HL-60 (cell line): ENCODE measurements at regions not wholly inside any gene's neighbourhood (a gene's known extent, or its start where the extent isn't known, plus 50 kb on each side); places are given as distances from the start of the nearest gene placed in this dataset.

Experiments used
- DNase-seq, 2 experiments: peaks; one replicate each; pipeline ENCODE4 v3.0.0-alpha.2; 2010 to 2020; ENCODE audit warnings: low read depth in 1 of 2, low spot score in 1 of 2
- H3K27ac ChIP-seq: fragments of 250-450 bp; sonication (Bioruptor Pico); replicated peaks from 2 replicates; pipeline ENCODE4 v1.5.1; 2020; ENCODE audit warnings: mild to moderate bottlenecking, moderate library complexity
- H3K27me3 ChIP-seq: fragments of 250-450 bp; sonication (Bioruptor Pico); 2 replicates; pipeline ENCODE4 v1.5.1; 2021; ENCODE audit warnings: mild to moderate bottlenecking, moderate library complexity; ENCODE audit not compliant: insufficient read depth, poor library complexity, severe bottlenecking
- H3K4me3 ChIP-seq: replicated peaks from 2 replicates; pipeline ENCODE4 v1.5.1; 2011; ENCODE audit warnings: mild to moderate bottlenecking, control low read depth, low read length; ENCODE audit not compliant: insufficient read depth
- GABPA ChIP-seq: IDR thresholded peaks from 2 replicates; pipeline ENCODE4 v1.6.1; 2012; ENCODE audit warnings: low read depth
- POLR2AphosphoS5 ChIP-seq: IDR thresholded peaks from 2 replicates; pipeline ENCODE4 v1.6.1; 2012; ENCODE audit warnings: low read depth
- SPI1 ChIP-seq: IDR thresholded peaks from 2 replicates; pipeline ENCODE4 v1.6.1; 2012; ENCODE audit warnings: low read depth, mild to moderate bottlenecking, borderline replicate concordance
- TF ChIP-seq, protein P1 (sequence below): IDR thresholded peaks from 2 replicates; pipeline ENCODE4 v1.6.1; 2012; ENCODE audit warnings: low read depth; ENCODE audit not compliant: insufficient replicate concordance
- TF ChIP-seq, protein P2 (sequence below): IDR thresholded peaks from one replicate; pipeline ENCODE4 v1.5.1; 2011; ENCODE audit warnings: low read length, control low read depth, inconsistent platforms; ENCODE audit not compliant: insufficient read depth

DNA sequence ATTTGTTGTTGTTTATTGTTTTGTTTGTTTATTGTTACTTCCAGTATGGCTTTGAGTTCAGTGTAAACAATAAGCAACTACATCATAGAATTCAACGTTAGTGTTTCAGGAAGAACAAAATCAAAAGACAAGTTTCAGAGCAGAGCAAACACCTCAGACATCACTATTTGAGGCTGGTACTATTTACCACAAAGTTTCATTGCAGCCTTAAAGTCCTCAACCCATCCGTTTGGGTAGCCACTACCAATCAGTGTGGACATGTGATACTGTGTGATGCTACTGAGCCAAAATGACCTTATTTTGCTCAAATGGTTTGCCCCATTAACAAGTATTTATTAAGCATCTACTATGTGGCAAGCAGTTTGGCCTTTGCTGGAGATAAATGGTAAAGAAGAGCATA, 458.5 kb upstream of the PTGER4 start:
- TF ChIP-seq POLR2AphosphoS5 (no peak), GABPA (no peak), SPI1 (no peak)
- TF ChIP-seq, protein P1, sequence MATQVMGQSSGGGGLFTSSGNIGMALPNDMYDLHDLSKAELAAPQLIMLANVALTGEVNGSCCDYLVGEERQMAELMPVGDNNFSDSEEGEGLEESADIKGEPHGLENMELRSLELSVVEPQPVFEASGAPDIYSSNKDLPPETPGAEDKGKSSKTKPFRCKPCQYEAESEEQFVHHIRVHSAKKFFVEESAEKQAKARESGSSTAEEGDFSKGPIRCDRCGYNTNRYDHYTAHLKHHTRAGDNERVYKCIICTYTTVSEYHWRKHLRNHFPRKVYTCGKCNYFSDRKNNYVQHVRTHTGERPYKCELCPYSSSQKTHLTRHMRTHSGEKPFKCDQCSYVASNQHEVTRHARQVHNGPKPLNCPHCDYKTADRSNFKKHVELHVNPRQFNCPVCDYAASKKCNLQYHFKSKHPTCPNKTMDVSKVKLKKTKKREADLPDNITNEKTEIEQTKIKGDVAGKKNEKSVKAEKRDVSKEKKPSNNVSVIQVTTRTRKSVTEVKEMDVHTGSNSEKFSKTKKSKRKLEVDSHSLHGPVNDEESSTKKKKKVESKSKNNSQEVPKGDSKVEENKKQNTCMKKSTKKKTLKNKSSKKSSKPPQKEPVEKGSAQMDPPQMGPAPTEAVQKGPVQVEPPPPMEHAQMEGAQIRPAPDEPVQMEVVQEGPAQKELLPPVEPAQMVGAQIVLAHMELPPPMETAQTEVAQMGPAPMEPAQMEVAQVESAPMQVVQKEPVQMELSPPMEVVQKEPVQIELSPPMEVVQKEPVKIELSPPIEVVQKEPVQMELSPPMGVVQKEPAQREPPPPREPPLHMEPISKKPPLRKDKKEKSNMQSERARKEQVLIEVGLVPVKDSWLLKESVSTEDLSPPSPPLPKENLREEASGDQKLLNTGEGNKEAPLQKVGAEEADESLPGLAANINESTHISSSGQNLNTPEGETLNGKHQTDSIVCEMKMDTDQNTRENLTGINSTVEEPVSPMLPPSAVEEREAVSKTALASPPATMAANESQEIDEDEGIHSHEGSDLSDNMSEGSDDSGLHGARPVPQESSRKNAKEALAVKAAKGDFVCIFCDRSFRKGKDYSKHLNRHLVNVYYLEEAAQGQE = no peak
- TF ChIP-seq, protein P2, sequence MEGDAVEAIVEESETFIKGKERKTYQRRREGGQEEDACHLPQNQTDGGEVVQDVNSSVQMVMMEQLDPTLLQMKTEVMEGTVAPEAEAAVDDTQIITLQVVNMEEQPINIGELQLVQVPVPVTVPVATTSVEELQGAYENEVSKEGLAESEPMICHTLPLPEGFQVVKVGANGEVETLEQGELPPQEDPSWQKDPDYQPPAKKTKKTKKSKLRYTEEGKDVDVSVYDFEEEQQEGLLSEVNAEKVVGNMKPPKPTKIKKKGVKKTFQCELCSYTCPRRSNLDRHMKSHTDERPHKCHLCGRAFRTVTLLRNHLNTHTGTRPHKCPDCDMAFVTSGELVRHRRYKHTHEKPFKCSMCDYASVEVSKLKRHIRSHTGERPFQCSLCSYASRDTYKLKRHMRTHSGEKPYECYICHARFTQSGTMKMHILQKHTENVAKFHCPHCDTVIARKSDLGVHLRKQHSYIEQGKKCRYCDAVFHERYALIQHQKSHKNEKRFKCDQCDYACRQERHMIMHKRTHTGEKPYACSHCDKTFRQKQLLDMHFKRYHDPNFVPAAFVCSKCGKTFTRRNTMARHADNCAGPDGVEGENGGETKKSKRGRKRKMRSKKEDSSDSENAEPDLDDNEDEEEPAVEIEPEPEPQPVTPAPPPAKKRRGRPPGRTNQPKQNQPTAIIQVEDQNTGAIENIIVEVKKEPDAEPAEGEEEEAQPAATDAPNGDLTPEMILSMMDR = no peak
- H3K4me3 ChIP-seq = no peak overlapping the region
- no peak for DNase-seq
- no peak overlapping the region for H3K27ac ChIP-seq
- H3K27me3 ChIP-seq = no peaks in the 10 kb centered on the region

DNA sequence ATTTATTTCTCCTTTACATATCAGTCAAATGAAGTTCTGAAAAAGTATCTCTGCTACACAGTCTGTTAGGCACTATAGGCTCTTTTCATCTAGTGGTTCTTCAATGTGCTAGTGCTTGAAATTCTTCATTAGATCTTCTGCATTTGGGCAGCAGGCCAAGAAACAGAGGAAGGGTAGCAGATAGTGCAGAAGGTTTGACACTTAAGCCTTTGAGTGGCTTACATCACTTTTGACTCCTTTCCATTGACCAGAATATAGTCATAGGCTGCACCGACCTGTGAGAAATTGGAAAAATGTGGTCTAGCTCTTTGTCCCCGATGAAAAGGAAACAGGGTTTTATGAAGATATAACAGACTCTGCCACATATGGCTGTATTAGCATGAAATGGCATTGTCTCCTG, 459.5 kb upstream of the PTGER4 start:
- TF ChIP-seq POLR2AphosphoS5 (no peak), GABPA (no peak), SPI1 (no peak)
- TF ChIP-seq, protein P2 = no peak
- TF ChIP-seq, protein P1 = no peak
- no peak for DNase-seq
- no peaks in the 10 kb centered on the region for H3K27me3 ChIP-seq
- H3K4me3 ChIP-seq = no peak overlapping the region
- no peak overlapping the region for H3K27ac ChIP-seq

DNA sequence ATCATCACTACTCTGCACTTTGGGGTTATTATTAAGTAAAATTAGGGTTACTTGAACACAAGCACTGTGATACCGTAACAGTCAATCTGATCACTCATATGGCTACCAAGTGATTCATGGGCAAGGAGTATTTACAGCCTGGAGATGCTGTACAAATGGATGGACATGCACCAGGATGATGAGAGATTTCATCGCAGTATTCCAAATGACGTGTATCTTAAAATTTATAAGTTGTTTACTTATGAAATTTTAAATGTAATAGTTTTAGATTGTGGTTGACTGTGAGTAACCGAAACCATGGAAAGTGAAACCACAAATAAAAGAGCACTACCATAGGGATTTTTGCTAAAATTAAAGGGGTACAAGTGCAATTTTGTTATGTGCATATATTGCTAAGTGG, 462.2 kb upstream of the PTGER4 start:
- H3K4me3 ChIP-seq = no peak overlapping the region
- H3K27ac ChIP-seq = no peak overlapping the region
- H3K27me3 ChIP-seq = no peaks in the 10 kb centered on the region
- no peak for DNase-seq
- TF ChIP-seq SPI1 = no peak
- TF ChIP-seq, protein P2 = no peak
- TF ChIP-seq POLR2AphosphoS5 = no peak
- no peak for TF ChIP-seq GABPA
- TF ChIP-seq, protein P1 = no peak
